Fibroblast of lung (primary cell): ENCODE measurements at regions not wholly inside any gene's neighbourhood (a gene's known extent, or its start where the extent isn't known, plus 50 kb on each side); places are given as distances from the start of the nearest gene placed in this dataset.

Experiments used
- DNase-seq, 2 donors: peaks; one replicate each; pipeline versions ENCODE4 v3.0.0 to v3.0.0-alpha.2; 2010; ENCODE audit warnings: low read depth in 2 of 2
- H2AFZ ChIP-seq: 2 replicates; pipeline ENCODE4 v1.5.1; 2012; ENCODE audit warnings: low read length, control low read depth, inconsistent platforms
- H3K27ac ChIP-seq: 2 replicates; pipeline ENCODE4 v1.5.1; 2011; ENCODE audit warnings: low read length, control low read depth; ENCODE audit not compliant: insufficient read depth
- H3K27me3 ChIP-seq: 2 replicates; pipeline ENCODE4 v1.5.1; 2011; ENCODE audit warnings: mild to moderate bottlenecking, low read length; ENCODE audit not compliant: control insufficient read depth, insufficient read depth
- H3K36me3 ChIP-seq: 2 replicates; pipeline ENCODE4 v1.5.1; 2011; ENCODE audit warnings: low read length; ENCODE audit not compliant: control insufficient read depth, insufficient read depth
- H3K4me1 ChIP-seq: 2 replicates; pipeline ENCODE4 v1.5.1; 2011; ENCODE audit warnings: low read length; ENCODE audit not compliant: control insufficient read depth, insufficient read depth; ENCODE audit errors: extremely low read depth
- H3K4me2 ChIP-seq: 2 replicates; pipeline ENCODE4 v1.5.1; 2011; ENCODE audit warnings: low read length, control low read depth; ENCODE audit not compliant: insufficient read depth; ENCODE audit errors: extremely low read depth
- H3K4me3 ChIP-seq, 4 experiments: fragments of 200-600 bp in 1 of 4; sonication (generic) in 1 of 4; replicated peaks in 1 of 4; 2 replicates each; pipeline ENCODE4 v1.5.1; 2011 to 2016; ENCODE audit warnings: low read length in 4 of 4, low read depth in 3 of 4, mild to moderate bottlenecking in 3 of 4, control low read depth in 2 of 4, inconsistent platforms in 1 of 4, mixed read lengths in 1 of 4; ENCODE audit not compliant: insufficient read depth in 1 of 4; ENCODE audit errors: control extremely low read depth in 1 of 4
- H3K79me2 ChIP-seq: 2 replicates; pipeline ENCODE4 v1.5.1; 2012; ENCODE audit warnings: mild to moderate bottlenecking, low read length, inconsistent platforms; ENCODE audit not compliant: control insufficient read depth, insufficient read depth
- H3K9ac ChIP-seq: 2 replicates; pipeline ENCODE4 v1.5.1; 2011; ENCODE audit warnings: mild to moderate bottlenecking, low read length, control low read depth; ENCODE audit not compliant: insufficient read depth
- H3K9me3 ChIP-seq: 2 replicates; pipeline ENCODE4 v1.5.1; 2012; ENCODE audit warnings: low read depth, low read length; ENCODE audit not compliant: control insufficient read depth, insufficient read depth
- H4K20me1 ChIP-seq: 2 replicates; pipeline ENCODE4 v1.5.1; 2011; ENCODE audit warnings: low read length; ENCODE audit not compliant: control insufficient read depth, insufficient read depth; ENCODE audit errors: extremely low read depth
- CTCF ChIP-seq, 2 donors: IDR thresholded peaks in 1 of 2; conservative IDR thresholded peaks in 1 of 2; 1 replicate in 1 of 2; 2 replicates in 1 of 2; pipeline ENCODE4 v1.5.1; 2011 to 2012; ENCODE audit warnings: low read length in 2 of 2, control low read depth in 1 of 2, inconsistent platforms in 1 of 2, low read depth in 1 of 2, mild to moderate bottlenecking in 1 of 2
- EZH2 ChIP-seq: IDR thresholded peaks from 2 replicates; pipeline ENCODE4 v1.5.1; 2012; ENCODE audit warnings: low read length, control low read depth, mild to moderate bottlenecking; ENCODE audit errors: missing control alignments

GRCh38 chr5:103910786-103911185 is 348.2 kb upstream of the NUDT12 start:
- Histone ChIP-seq H3K4me2 (no peak overlapping the region), H3K79me2 (no peaks in the 10 kb centered on the region), H3K4me3 (no peak overlapping the region), H3K9me3 (no peaks in the 10 kb centered on the region), H3K9ac (no peak overlapping the region), H3K4me1 (no peaks in the 10 kb centered on the region), H4K20me1 (no peaks in the 10 kb centered on the region), H2AFZ (no peak overlapping the region), H3K36me3 (no peaks in the 10 kb centered on the region), H3K27ac (no peak overlapping the region), H3K27me3 (no peaks in the 10 kb centered on the region)
- TF ChIP-seq CTCF (conservative IDR thresholded peaks at IDR 0.05 in 1 of 2, IDR thresholded peaks at IDR 0.05 in 1 of 2; ENCODE audit: low read depth in 1 of 2, low read length in 2 of 2) (no peak), EZH2 (no peak)
- DNase-seq = no peak

- Histone ChIP-seq H3K4me2 (no peak overlapping the region), H3K9me3 (no peaks in the 10 kb centered on the region), H3K79me2 (no peaks in the 10 kb centered on the region), H3K36me3 (no peaks in the 10 kb centered on the region), H3K9ac (no peak overlapping the region), H2AFZ (no peak overlapping the region), H3K4me1 (no peaks in the 10 kb centered on the region), H3K4me3 (no peak overlapping the region), H4K20me1 (no peaks in the 10 kb centered on the region), H3K27ac (no peak overlapping the region), H3K27me3 (no peaks in the 10 kb centered on the region)
- TF ChIP-seq EZH2 = no peak
- TF ChIP-seq CTCF (conservative IDR thresholded peaks at IDR 0.05 in 1 of 2, IDR thresholded peaks at IDR 0.05 in 1 of 2; ENCODE audit: low read depth in 1 of 2, low read length in 2 of 2) = no peak
- DNase-seq = peak in 1 of 2 donors; percentile 36
These were observed 347.4 kb upstream of the NUDT12 start for GRCh38 chr5:103910011-103910410.

GRCh38 chr5:103909391-103909790 is 346.8 kb upstream of the NUDT12 start:
- Histone ChIP-seq H3K4me1 (no peaks in the 10 kb centered on the region), H3K4me2 (no peak overlapping the region), H3K27me3 (no peaks in the 10 kb centered on the region), H3K27ac (no peak overlapping the region), H3K36me3 (no peaks in the 10 kb centered on the region), H3K9ac (no peak overlapping the region), H3K79me2 (no peaks in the 10 kb centered on the region), H3K4me3 (no peak overlapping the region), H4K20me1 (no peaks in the 10 kb centered on the region), H2AFZ (no peak overlapping the region), H3K9me3 (no peaks in the 10 kb centered on the region)
- no peak for DNase-seq
- no peak for TF ChIP-seq CTCF (conservative IDR thresholded peaks at IDR 0.05 in 1 of 2, IDR thresholded peaks at IDR 0.05 in 1 of 2; ENCODE audit: low read depth in 1 of 2, low read length in 2 of 2)
- TF ChIP-seq EZH2 = no peak
